GM21723 (cell line): ENCODE measurements at regions not wholly inside any gene's neighbourhood (a gene's known extent, or its start where the extent isn't known, plus 50 kb on each side); places are given as distances from the start of the nearest gene placed in this dataset.
"Not testable (repeated sequence)": the region's sequence is repeated elsewhere in the genome, so short reads cannot be mapped to it uniquely, and the experiment has no call there.

Experiments used
- ATAC-seq: cut with Tn5 transposase; IDR thresholded peaks from one replicate; pipeline ENCODE4 v1.9.1; 2021; ENCODE audit warnings: mild to moderate bottlenecking, moderate library complexity; ENCODE audit not compliant: unreplicated experiment

- ATAC-seq, result no peak
Observed at GRCh38 chr4:45502471-45502870, 621.4 kb downstream of the GABRG1 start.

DNA sequence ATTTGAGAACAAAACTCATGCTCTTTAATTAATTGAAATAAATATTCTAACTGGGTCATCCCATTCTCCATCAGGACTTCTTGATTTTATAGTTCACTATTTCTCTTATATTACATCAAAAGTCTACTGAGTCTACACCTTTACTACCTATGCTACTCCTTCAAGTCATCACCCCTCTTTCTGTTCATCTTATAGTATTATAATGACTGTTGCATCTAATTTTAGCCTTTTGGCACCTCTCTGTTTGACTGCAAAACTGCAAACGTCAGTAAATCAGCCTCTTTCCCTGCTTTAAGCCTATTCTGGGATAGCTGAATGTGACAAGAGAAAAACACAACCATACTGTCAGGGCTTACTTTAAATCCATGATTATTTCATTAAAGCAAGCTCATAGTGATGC is 639.1 kb downstream of the GABRG1 start:
- ATAC-seq, result no peak

DNA sequence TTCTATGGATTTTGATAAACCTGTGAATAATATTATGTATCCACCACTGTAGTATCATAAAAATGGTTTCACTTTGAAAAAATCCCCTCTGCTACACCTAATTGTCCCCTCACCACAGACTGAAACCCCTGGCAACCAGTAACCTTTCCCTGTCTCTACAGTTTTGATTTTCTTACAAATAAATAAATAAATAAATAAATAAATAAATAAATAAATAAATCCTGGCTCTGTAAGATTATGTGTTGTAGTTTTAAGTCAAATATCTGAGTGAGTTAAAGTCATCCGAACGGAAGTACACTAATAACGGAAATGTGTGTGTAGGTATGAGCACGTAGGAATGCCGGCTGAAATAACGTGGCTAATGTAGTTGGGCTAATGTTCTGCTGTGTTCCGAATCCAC is 641.5 kb downstream of the GABRG1 start:
- ATAC-seq, result no peak

GRCh38 chr4:45477311-45477733 is 646.5 kb downstream of the GABRG1 start:
- ATAC-seq, result no peak

DNA sequence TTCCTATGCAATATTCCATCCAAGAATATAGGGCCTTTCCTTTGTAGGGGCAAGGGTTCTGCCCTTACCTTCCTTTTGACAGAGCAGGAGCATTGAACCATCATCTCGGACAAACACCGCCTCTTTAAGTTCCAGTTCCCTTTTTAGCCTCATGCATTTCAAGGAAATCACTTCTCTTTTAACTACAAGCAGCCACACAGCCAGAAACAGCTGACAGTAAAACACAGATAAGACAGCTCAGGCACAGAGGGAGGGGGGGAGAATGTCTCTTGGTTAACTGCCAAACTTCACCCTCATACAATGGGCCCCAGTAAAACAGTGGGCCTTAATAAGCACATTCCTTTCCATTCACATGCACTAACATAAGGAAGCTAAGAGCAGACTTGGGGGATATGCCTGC is 648.3 kb downstream of the GABRG1 start:
- no peak for ATAC-seq

GRCh38 chr4:45472490-45472889 is 651.4 kb downstream of the GABRG1 start:
- no peak for ATAC-seq

DNA sequence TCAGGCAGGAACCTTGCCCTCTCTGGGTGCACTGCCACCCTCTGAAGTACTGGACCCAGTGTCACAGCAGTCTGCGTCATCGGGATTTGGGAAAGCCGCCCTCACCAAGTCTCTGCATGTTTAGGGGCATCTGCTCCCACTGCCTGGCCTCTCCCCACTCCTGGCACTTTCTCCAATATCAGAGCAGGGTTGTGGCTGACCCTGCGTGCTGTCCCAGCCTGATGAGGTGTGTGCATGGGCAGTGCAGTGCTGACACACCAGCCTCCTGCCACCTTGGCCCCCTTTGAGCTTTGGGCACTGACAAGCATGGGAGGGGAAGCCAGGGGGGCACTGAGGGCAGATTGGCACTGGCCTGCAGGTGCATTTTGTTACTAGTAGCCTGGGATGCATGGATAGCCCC is 652.5 kb downstream of the GABRG1 start:
- ATAC-seq, result no peak

GRCh38 chr4:45467157-45467556 is 656.7 kb downstream of the GABRG1 start:
- no peak for ATAC-seq

GRCh38 chr4:45460157-45460556 is 663.7 kb downstream of the GABRG1 start:
- not testable (repeated sequence) for ATAC-seq

- ATAC-seq, result no peak
Observed at GRCh38 chr4:45455217-45455616, 668.6 kb downstream of the GABRG1 start.

GRCh38 chr4:45453258-45453853 is 670.5 kb downstream of the GABRG1 start:
- ATAC-seq, result no peak

DNA sequence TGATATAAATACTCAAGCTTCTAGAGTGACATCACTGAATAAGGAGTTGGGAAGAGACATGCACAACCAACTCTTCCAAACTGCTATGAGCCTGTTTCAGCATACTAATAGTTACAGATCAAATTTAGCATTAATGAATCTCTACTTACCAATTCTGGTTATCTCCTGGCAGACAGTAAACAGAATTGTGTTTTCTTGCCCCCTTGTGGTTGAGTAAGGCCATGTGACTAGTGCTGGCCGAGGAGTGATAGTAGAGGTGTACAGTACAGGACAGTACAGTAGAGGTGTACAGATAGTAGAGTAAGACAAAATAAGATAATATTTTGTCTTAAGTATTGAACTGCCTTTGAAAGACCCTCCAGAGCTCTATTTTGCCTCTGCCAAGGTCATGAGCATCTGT is 681.4 kb downstream of the GABRG1 start:
- no peak for ATAC-seq

DNA sequence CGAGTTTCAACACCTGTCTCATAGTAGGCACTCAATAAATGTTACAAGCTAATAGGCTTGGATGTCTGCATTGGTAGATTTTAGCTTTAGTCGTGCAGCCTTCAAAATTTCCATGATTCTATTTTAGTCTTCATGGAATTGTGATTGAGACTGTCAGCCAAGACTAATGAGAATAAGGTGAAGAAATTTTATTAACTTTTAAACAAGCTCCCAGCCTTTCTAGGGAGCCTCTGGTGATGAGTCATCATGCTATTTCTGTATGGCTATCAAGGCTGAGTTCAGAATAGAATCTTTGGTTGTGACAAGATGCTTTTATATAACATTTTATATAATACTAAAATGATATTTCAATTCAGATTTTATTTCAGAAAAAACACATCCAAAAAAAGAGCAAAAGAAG is 685.8 kb downstream of the GABRG1 start:
- ATAC-seq, result no peak

GRCh38 chr4:45437381-45437780 is 686.5 kb downstream of the GABRG1 start:
- ATAC-seq, result no peak

GRCh38 chr4:45425135-45425534 is 698.7 kb downstream of the GABRG1 start:
- ATAC-seq, result no peak

DNA sequence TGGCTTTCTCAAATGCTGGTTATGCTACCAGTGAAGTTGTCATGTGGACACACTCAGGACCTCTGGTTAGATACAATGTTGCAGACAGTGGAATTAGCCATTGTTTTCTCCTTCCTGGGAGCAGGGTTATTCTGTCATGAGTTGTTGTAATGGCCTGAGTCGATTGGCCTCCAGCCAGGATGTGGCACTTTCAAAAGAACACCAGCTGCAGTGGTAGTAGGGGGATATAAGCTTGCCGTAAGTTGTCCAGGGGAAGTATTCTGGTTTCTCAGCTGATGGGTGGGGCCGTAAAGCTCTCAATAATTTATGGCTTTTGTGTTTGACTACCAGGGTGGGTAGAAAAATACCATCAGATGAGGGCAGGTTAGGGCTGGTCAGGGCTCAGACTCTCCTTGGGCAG is 697.5 kb upstream of the GNPDA2 start:
- ATAC-seq, result no peak

DNA sequence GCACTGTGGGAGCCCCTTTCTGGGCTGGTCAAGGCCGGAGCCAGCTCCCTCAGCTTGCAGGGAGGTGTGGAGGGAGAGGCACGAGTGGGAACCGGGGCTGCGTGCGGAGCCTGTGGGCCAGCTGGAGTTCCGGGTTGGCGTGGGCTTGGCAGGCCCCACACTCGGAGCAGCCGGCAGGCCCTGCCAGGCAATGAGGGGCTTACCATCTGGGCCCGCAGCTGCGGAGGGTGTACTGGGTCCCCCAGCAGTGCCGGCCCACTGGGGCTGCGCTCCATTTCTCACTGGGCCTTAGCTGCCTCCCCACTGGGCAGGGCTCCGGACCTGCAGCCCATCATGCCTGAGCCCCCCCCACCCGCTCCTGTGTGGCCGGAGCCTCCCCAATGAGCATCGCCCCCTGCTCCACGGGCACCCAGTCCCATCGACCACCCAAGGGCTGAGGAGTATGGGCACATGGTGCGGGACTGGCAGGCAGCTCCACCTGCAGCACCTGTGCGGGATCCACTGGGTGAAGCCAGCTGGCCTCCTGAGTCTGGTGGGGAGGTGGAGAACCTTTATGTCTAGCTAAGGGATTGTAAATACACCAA is 693.8 kb upstream of the GNPDA2 start:
- ATAC-seq, result not testable (repeated sequence)

DNA sequence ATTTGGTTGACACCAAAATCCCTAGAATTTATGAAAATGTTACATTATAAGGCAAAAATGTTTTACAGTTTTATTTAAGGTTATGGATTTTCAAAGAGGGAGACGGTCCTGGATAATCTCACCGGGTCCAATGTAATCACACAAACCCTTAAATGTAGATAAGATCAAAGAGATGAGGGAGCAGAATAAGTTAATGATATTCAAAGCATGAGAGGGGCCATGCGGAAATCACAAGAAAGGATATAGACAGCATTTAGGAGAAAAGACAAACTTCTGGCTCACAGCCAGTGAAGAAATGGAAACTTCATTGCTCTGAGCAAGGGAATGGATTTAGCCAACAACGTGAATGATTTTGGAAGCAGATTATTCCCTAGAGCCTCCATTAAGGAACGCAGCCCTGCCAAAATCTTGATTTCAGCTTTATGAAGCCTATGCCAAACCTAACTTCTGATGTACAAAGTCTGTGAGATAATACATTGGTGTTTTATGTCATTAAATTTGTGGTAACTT is 684.4 kb upstream of the GNPDA2 start:
- no peak for ATAC-seq

DNA sequence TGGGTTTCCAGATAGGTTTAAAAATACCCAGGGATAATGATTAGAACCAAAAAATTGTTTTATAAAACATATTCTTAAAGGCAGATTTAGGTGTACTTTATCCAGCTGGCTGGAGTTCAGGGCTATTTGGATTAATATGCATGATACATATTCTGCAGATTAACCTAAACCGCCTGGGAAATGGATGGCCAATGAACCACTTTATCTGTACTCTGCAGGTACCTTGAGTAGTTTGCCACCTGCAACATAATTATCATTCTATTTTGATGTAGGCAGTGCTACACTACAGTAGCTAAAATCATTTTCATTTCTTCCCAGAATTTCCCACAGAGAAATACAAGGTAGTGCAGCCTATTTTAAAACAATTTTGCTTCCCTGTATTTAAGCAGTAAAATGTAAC is 683.2 kb upstream of the GNPDA2 start:
- ATAC-seq, result no peak

- ATAC-seq, result no peak
Observed at GRCh38 chr4:45408996-45409395, 682.6 kb upstream of the GNPDA2 start.

DNA sequence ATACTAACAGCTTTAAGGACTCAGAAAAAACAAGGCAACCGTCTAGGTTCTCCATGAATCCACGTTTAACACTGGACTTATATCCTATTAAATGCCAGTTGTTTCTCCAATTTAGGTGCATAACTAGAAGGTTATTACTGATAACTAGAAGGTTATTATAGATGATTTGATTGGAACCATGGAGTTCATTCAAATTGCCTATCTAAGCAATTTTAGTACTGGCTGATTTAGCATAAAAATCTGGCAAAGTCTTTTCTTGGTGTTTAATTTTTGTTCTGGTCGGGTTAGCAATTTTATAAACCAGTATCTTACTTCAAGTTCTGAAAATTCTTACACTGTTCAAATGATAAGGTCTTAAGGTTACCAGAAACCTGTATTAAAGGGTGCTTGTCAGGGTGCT is 672.8 kb upstream of the GNPDA2 start:
- ATAC-seq, result no peak

- no peak for ATAC-seq
Observed at GRCh38 chr4:45385306-45385705, 659.0 kb upstream of the GNPDA2 start.

- no peak for ATAC-seq
Observed at GRCh38 chr4:45370408-45370807, 644.1 kb upstream of the GNPDA2 start.
